NCI-H2171 (cell line): ENCODE measurements at regions not wholly inside any gene's neighbourhood (a gene's known extent, or its start where the extent isn't known, plus 50 kb on each side); places are given as distances from the start of the nearest gene placed in this dataset.

ENCODE experiments used
- DNase-seq: peaks from one replicate; lab custom pipeline; 2025; lab: John Stamatoyannopoulos, UW

DNA sequence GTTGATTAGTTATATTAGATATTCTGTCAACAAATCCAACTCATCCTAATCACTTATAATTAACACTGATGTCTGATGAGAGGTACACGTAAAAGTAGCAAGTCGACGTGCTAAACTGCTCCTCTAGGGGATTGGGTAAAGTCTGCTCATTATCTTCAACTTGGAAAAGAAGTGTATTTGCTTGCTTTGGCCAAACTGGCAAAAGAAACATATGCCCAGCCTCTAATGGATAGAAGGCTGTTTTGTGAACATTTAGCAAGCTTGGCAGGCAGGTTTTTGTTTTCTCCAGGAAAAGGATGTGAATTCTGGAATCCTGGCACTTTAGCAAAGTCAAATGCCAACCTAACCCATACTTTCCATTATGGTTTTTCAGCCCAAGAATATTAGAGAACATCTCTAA lies 264.8 kb downstream of the TBL1XR1 start:
- DNase-seq: no peak

- DNase-seq: no peak
These were observed 265.3 kb downstream of the TBL1XR1 start for GRCh38 chr3:176931991-176932390.

GRCh38 chr3:176930942-176931341 lies 266.3 kb downstream of the TBL1XR1 start:
- no peak for DNase-seq

DNA sequence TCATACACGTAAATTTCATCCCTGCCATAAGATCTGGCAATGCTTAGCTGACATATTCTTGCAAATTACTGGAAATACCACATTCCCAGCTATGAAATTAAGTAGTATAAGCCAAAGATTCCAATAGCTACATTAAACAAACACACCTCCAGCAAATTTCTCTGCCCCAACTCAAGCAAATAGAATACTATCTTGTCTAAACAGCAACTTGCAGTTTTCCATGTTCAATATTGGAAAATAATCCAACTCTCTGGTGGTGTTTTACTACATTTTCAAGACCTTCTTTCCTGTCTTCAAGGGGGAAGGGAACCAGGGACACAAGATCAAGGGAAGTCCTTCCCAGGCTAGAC lies 268.7 kb downstream of the TBL1XR1 start:
- DNase-seq: no peak

DNA sequence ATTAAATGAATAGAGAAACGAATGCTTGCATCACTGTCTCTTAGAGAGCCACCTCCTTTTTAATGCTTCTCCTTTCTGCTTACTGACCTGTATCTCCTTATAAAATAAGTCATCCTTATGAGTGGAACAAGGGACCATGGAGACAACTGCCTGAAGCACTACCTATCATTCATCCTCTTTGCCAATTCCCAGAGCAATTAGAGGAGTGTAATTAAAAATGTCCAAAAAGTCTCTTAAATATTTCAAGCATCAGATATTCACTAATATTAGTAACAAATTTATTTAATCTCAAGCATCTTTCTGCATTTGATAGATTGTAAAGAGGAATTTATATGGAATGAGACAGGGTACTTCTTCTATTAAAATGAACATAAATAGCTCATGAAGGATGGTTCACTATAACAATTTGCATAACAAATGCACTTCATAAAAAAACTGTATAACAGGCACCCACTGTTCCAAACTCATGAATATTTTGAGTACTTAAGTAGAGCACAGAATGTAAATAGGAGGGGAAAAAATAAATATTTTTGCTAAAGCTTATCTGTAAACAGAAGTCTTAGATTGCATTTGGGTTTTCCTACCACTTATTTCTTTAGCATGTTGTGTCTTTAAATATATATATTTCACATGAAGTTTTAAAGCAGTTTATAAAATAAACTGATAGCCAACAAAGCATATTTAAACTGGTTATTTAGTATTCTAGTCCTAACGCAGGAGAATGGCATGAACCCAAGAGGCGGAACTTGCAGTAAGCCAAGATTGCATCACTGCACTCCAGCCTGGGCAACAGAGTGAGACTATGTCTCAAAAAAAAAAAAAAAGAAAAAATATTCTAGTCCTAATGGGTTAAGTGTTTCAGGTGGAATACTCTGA lies 269.3 kb downstream of the TBL1XR1 start:
- no peak for DNase-seq

DNA sequence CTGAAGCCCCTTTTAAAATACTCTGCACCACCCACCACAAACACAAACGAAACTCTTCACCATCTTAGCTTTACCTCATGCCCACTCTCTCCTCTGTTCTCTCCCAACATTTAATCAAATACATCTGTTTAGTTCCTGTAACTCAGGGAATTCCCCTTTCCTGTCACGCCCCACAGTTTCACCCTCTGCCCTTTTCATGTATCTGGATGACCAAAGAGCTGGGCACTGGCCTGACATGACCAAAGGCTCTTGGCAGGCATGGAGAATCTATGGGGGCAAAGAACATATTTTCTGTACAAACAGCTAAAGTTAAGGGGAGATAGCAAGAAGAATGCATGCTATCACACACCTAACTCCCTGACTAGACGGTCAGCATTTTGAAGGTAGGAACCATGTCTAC lies 270.0 kb downstream of the TBL1XR1 start:
- DNase-seq: no peak

GRCh38 chr3:176926688-176927087 lies 270.6 kb downstream of the TBL1XR1 start:
- no peak for DNase-seq

GRCh38 chr3:176926034-176926433 lies 271.2 kb downstream of the TBL1XR1 start:
- DNase-seq: no peak

DNA sequence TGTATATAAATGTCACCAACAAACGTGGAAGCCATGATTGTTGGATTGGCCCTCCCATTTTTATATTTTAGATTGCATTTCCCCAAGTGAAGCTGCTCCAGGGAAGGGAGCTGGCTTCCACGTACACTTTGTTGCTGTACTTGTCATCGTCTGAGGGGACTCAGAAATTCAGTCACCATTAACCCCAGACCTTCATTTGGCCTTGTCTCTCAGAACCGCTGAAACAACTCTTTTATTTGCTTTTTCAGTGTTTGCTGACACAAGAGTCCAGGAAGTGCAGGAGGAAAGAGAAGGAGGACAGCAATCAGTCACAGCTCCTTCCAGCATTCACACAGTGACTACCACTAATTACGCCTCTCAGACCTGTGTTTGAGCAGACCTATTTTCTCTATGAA lies 276.5 kb downstream of the TBL1XR1 start:
- DNase-seq: no peak

GRCh38 chr3:176919836-176920765 lies 277.2 kb downstream of the TBL1XR1 start:
- DNase-seq: no peak

DNA sequence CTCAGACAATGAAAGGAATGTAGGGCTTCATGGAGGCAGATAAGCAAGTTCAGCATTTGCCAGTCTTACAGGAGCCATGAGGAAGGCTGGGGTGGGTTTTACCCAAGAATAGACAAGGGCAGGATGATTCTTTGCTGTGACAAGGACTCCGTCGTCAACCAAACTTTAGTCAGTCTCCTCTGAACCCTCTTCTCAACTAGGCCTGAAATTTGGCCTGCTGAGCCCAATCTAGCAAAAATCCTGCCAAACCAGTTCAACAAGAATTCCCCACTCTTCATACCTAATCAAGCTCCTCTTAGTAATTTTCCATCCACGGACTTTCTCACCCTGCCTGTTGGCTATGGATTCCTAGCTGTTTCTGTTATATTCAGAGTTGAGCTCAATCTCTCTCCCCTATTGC lies 280.5 kb downstream of the TBL1XR1 start:
- DNase-seq: no peak

DNA sequence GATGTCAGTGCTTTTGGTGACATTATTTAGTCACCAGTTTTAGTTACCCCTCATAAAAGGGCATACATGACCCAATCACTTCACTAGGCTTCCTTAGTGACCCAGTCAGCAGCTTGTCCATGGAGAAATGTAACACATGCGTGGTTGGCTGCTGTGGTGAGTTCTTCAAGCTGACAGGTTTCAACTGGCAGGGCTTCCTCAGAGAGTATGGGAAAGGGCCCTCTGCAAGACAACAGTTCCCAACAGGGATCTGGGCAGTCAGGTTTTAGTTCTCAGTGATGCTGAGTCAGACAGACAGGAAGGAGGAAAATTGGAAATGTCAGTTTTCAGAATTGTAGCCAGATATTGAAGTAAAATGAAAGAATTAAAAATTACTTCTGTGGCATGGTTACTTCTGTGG lies 282.5 kb downstream of the TBL1XR1 start:
- DNase-seq: no peak

- no peak for DNase-seq
These were observed 285.7 kb downstream of the TBL1XR1 start for GRCh38 chr3:176911579-176911978.

DNA sequence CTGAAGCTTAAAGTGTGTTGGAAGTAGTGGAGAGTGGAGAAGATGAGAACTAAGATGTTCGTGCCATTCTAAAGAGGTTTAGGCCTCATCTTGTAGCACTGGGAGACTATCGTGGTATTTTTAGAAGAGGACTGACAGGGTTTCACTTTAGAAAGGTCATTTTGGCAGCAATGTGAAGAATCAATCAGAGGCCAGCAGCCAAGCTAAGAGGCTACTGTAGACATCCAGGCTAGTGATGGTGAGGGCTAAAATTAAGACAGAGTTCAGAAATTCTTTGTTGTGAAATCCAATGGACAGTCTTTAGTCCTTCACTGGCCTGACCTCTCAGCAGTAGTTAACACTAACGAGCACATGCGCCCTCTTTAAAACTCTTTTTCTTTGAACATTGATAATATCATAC lies 288.2 kb downstream of the TBL1XR1 start:
- no peak for DNase-seq

GRCh38 chr3:176906046-176906905 lies 291.0 kb downstream of the TBL1XR1 start:
- peak; percentile 82 for DNase-seq

DNA sequence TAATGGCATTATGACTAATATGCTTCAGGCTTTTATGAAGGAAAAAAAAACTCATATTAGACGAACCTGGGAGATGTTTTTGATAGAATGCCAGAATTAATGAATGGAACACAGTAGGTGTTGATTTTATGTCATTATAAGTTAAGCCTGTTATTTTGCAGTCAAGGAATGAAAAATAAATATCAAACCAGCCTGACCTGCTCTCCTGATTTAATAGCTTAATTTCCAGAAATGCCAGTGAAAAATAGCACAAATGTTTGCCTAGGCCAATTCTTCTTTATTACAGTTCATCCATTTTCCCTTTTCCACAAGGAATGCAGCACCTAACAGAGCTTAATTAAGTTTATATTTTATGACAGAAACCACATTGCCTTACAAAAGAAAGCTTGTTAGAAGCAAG lies 292.0 kb downstream of the TBL1XR1 start:
- DNase-seq: no peak

GRCh38 chr3:176904506-176904905 lies 292.8 kb downstream of the TBL1XR1 start:
- DNase-seq: no peak

DNA sequence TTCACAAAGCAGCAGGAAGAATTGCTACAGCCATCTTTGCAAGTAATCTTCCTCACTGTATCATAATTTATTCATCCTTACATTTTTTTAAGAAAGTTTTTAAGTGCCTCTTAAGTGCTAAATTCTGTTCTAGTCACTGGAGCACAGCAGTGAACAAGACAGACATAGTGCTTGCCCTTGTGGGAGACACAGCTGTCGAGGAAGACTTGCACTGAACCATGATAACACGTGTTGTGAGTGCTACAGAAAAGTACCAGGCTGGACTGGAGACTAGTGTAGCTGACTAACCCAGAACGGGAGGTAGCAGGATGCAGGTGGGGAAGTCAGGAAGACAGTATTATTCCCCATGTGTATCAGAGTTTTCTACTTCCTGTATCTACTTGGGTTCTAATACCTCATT lies 300.6 kb downstream of the TBL1XR1 start:
- no peak for DNase-seq

GRCh38 chr3:176896165-176896564 lies 301.1 kb downstream of the TBL1XR1 start:
- no peak for DNase-seq

GRCh38 chr3:176879710-176880109 lies 317.6 kb downstream of the TBL1XR1 start:
- no peak for DNase-seq

- DNase-seq: no peak
These were observed 324.0 kb downstream of the TBL1XR1 start for GRCh38 chr3:176873261-176873660.

GRCh38 chr3:176872771-176873209 lies 324.5 kb downstream of the TBL1XR1 start:
- peak; percentile 26 for DNase-seq
